Ishikawa (cell line): ENCODE measurements at regions not wholly inside any gene's neighbourhood (a gene's known extent, or its start where the extent isn't known, plus 50 kb on each side); places are given as distances from the start of the nearest gene placed in this dataset.

Experiments
- CEBPB ChIP-seq: IDR thresholded peaks from 2 replicates; pipeline ENCODE4 v1.6.1; 2012
- CREB1 ChIP-seq: IDR thresholded peaks from 2 replicates; pipeline ENCODE4 v1.6.1; 2012; ENCODE audit warnings: low read depth
- EGR1 ChIP-seq: IDR thresholded peaks from 2 replicates; pipeline ENCODE4 v1.6.1; 2012
- EP300 ChIP-seq: IDR thresholded peaks from 2 replicates; pipeline ENCODE4 v1.6.1; 2012; ENCODE audit warnings: borderline replicate concordance
- FOXM1 ChIP-seq: IDR thresholded peaks from 2 replicates; pipeline ENCODE4 v1.6.1; 2012; ENCODE audit warnings: low read depth, borderline replicate concordance
- NFIC ChIP-seq: IDR thresholded peaks from 2 replicates; pipeline ENCODE4 v1.6.1; 2012
- RAD21 ChIP-seq: IDR thresholded peaks from 2 replicates; pipeline ENCODE4 v1.6.1; 2012; ENCODE audit warnings: low read depth
- TAF1 ChIP-seq: IDR thresholded peaks from 2 replicates; pipeline ENCODE4 v1.6.1; 2012; ENCODE audit warnings: low read depth, mild to moderate bottlenecking
- TEAD4 ChIP-seq: IDR thresholded peaks from 2 replicates; pipeline ENCODE4 v1.6.1; 2012
- YY1 ChIP-seq: IDR thresholded peaks from 2 replicates; pipeline ENCODE4 v1.6.1; 2012; ENCODE audit warnings: low read depth
- ZBTB7A ChIP-seq: IDR thresholded peaks from 2 replicates; pipeline ENCODE4 v1.6.1; 2012; ENCODE audit warnings: low read depth
- TF ChIP-seq, protein P1 (sequence below): IDR thresholded peaks from 2 replicates; pipeline ENCODE4 v1.6.1; 2012
- TF ChIP-seq, protein P2 (sequence below): IDR thresholded peaks from 2 replicates; pipeline ENCODE4 v1.6.1; 2012; ENCODE audit warnings: low read depth, mild to moderate bottlenecking
- TF ChIP-seq, protein P3 (sequence below): IDR thresholded peaks from 2 replicates; pipeline ENCODE4 v1.6.1; 2012

DNA sequence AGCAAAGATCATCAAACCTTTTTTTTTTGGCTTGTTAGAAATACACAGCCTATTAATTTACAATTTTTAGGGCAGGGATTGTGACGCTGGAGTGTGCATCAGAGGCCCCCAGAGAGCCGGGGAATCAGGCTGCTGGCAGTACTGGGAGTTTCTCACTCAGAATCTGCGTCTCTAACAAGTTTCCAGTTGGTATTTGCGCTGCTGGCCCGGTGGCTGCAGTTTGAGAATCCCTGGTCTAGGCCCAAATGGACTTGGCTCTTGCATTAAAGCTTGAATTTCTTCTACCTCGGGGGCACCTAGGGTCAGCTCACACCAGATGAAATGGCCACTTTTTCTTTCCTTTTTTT is 150.9 kb upstream of the CIBAR2 start:
- TF ChIP-seq, protein P1, sequence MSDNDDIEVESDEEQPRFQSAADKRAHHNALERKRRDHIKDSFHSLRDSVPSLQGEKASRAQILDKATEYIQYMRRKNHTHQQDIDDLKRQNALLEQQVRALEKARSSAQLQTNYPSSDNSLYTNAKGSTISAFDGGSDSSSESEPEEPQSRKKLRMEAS, result no peak
- TF ChIP-seq TAF1 (no peak), RAD21 (no peak), CEBPB (no peak), YY1 (no peak), EP300 (no peak), ZBTB7A (no peak), CREB1 (no peak), TEAD4 (no peak), FOXM1 (no peak), EGR1 (no peak), NFIC (no peak)
- TF ChIP-seq, protein P2, sequence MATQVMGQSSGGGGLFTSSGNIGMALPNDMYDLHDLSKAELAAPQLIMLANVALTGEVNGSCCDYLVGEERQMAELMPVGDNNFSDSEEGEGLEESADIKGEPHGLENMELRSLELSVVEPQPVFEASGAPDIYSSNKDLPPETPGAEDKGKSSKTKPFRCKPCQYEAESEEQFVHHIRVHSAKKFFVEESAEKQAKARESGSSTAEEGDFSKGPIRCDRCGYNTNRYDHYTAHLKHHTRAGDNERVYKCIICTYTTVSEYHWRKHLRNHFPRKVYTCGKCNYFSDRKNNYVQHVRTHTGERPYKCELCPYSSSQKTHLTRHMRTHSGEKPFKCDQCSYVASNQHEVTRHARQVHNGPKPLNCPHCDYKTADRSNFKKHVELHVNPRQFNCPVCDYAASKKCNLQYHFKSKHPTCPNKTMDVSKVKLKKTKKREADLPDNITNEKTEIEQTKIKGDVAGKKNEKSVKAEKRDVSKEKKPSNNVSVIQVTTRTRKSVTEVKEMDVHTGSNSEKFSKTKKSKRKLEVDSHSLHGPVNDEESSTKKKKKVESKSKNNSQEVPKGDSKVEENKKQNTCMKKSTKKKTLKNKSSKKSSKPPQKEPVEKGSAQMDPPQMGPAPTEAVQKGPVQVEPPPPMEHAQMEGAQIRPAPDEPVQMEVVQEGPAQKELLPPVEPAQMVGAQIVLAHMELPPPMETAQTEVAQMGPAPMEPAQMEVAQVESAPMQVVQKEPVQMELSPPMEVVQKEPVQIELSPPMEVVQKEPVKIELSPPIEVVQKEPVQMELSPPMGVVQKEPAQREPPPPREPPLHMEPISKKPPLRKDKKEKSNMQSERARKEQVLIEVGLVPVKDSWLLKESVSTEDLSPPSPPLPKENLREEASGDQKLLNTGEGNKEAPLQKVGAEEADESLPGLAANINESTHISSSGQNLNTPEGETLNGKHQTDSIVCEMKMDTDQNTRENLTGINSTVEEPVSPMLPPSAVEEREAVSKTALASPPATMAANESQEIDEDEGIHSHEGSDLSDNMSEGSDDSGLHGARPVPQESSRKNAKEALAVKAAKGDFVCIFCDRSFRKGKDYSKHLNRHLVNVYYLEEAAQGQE, result no peak
- TF ChIP-seq, protein P3, sequence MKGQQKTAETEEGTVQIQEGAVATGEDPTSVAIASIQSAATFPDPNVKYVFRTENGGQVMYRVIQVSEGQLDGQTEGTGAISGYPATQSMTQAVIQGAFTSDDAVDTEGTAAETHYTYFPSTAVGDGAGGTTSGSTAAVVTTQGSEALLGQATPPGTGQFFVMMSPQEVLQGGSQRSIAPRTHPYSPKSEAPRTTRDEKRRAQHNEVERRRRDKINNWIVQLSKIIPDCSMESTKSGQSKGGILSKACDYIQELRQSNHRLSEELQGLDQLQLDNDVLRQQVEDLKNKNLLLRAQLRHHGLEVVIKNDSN, result no peak
